HG03039 (cell line): ENCODE measurements at regions not wholly inside any gene's neighbourhood (a gene's known extent, or its start where the extent isn't known, plus 50 kb on each side); places are given as distances from the start of the nearest gene placed in this dataset.
"Not testable (repeated sequence)": the region's sequence is repeated elsewhere in the genome, so short reads cannot be mapped to it uniquely, and the experiment has no call there.

Source experiments
- ATAC-seq: cut with Tn5 transposase; IDR thresholded peaks from one replicate; pipeline ENCODE4 v1.9.1; 2021; ENCODE audit warnings: mild to moderate bottlenecking, moderate library complexity; ENCODE audit not compliant: unreplicated experiment

DNA sequence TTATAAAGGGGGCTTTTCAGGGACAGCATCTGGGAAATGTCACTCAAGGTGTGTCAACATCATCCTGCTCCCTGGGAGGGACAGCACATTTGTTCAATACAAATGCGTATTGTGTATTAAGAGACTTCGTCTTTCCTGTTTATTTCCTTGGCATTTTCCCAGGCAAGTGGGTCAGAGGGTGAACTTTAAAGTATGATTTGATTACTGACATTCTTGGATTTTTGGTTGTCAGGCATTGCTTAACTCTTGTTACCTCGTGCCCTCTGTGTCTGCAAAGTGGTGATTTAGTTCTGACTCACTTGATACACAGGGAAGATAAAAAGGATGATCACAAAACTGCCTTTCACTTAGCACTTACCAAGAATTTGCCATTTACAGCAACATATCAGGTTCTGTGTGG, 292.7 kb downstream of the SUCLA2 start:
- no peak for ATAC-seq

DNA sequence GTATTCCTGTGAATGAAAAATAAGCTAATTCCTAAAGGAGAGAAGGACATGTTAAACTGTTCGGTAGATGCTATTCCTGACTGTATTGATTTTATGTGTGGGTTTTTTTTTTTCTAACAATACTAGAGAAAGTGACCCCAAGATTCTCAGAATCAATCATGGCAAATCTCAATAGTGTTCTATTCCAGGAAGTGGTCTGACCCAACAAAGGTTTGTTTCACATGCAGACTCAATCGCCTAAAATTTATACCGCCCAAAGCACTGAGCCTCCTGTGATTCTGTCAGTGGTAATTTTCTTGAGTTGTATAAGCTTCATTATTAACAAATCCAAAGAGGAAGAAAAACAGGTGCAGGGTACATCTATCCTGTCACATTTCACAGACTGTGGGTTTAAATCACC, 293.7 kb downstream of the SUCLA2 start:
- no peak for ATAC-seq

- no peak for ATAC-seq
Measured at GRCh38 chr13:47705185-47705584, 295.9 kb downstream of the SUCLA2 start.

GRCh38 chr13:47696674-47697073, 304.4 kb downstream of the SUCLA2 start:
- no peak for ATAC-seq

GRCh38 chr13:47687577-47687976, 313.5 kb downstream of the SUCLA2 start:
- no peak for ATAC-seq

DNA sequence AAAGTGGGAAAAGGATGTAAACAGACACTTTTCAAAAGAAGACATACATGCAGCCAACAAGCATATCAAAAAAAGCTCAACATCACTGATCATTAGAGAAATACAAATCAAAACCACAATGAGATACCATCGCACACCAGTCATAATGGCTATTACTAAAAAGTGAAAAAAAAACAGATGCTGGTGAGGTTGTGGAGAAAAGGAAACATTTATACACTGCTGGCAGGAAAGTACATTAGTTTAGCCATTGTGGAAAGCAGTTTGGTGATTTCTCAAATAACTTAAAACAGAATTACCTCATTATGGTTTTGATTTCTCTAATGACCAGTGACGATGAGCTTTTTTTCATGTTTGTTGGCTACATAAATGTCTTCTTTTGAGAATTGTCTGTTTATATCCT, 315.9 kb downstream of the SUCLA2 start:
- ATAC-seq, result not testable (repeated sequence)

DNA sequence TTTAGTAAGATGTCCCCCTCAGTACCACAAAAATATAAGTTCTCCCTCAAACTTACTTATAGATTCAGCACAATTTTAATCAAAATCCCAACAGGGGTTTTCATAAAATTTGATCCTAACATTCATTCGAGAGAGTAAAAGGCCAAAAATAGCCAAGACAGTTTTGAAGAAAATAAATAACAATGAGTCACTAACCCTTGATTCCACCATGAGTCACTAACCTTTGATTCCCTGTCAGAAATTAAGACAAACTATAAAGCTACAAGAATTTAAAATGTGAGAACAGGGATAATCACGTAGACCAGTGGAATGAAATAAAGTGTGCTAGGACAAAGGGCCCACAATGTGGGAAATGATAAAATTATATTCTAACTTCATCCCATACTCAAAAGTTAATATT, 320.3 kb downstream of the SUCLA2 start:
- ATAC-seq, result no peak

GRCh38 chr13:47679401-47679800, 321.7 kb downstream of the SUCLA2 start:
- no peak for ATAC-seq

GRCh38 chr13:47678201-47678968, 322.7 kb downstream of the SUCLA2 start:
- no peak for ATAC-seq

DNA sequence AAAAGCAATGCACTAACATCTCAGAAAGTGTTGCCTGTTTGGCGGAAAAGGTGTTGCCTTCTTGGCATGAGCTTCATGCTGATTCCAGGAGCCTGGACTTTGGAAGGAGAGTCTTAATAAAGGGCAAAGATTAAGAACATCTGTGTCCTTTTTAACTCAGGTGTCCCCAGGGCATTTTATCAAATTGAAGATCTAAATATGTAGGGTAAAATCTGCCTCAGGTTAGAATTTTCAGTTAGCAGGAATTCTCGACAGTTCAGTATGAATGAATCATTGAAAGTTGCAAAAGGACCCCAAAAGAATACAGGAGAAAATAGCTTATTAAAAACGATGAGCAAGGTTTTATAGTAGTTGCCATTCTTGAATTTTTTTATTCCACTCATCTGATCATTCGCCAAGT, 325.2 kb downstream of the SUCLA2 start:
- no peak for ATAC-seq

- ATAC-seq, result no peak
Measured at GRCh38 chr13:47673009-47673850, 327.8 kb downstream of the SUCLA2 start.

DNA sequence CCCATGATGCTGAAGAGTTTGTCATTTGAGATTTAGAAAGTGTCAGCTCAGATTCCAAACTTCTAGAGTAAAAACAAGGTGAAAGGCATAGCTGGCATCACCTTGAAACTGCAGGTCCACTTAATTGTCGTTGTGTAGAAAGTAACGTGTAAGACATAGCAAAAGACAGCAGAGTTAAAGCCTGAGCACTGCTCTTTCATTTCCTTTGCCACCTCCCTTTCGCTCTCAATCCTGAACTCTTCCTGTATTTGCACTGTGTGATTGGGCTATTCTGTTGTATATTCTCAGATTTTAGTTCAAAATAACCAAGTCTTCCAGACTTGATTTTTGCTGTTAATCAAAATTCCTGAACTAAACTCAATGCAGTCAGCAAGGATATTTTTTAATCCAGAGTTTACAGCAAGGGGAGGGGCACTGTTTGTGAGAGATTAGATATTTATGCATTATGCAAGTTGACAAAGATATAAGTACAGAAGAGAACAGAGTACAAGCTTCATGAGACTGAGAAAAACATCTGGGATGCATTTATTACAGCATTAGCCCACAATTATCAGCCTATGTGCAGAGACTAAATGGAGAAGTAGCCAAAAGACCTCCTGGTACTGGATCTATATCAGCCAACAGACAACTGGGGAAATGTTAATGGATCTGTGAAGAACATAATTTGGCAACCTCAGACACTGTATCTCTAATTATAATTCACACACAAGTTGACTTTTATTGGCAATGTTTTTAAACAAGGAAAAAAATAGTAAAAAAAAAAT, 328.6 kb downstream of the SUCLA2 start:
- no peak for ATAC-seq

- no peak for ATAC-seq
Measured at GRCh38 chr13:47671776-47672175, 329.3 kb downstream of the SUCLA2 start.

- ATAC-seq, result no peak
Measured at GRCh38 chr13:47665043-47665442, 336.0 kb downstream of the SUCLA2 start.

DNA sequence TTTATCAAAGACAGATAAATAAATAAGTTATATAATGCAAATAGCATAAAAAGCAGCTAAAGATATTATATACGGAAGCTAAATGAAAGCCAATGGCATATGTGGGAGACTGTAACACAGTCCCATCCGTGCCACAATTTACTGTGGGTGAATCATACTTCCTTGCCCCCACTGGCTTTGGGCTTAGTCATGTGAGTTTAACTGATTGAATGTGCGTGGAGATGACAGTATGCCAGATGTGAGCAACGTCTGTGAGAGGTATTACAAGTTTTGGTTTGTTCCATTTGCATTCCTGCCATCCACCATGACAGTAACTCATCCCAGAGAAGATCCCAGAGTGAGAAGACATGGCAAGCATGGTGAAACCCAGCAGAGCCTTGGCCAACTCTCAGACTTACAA, 340.0 kb downstream of the SUCLA2 start:
- ATAC-seq, result no peak

DNA sequence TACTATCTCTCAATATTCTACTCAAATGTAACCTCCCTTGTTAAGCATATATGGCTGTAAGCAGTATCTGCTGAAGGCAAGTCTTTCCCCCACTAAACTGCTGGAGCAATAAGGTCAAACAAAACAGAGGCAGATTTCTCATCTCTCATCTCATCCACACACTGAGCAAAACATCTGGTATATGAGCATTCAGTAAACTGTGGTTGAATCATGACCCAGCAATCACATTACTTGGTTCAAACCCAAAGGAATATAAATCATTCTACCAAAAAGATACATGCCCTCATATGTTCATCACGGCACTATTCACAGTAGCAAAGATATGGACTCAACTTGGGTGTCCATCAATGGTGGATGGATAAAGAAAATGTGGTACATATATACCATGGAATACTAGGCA, 344.4 kb downstream of the SUCLA2 start:
- no peak for ATAC-seq

GRCh38 chr13:47650209-47650608, 350.9 kb downstream of the SUCLA2 start:
- no peak for ATAC-seq

DNA sequence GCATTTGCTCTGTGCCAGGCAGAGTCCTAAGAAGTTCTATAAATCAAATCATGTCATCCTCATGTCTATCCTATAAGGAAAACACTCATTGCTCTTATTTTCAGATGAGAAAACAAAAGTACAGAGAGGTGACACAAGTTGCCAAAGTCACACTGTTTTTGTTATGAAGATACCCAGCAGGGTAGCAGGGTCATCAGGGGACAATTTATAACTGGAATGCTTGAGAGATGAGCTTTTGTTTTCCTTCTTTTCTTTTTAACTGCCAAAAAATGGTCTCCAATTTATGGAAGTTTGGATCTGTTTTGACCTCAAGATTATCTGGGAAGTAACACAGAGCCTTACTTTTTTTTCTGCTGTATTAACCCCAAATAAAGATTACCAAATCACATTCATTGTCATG, 354.1 kb downstream of the SUCLA2 start:
- no peak for ATAC-seq

DNA sequence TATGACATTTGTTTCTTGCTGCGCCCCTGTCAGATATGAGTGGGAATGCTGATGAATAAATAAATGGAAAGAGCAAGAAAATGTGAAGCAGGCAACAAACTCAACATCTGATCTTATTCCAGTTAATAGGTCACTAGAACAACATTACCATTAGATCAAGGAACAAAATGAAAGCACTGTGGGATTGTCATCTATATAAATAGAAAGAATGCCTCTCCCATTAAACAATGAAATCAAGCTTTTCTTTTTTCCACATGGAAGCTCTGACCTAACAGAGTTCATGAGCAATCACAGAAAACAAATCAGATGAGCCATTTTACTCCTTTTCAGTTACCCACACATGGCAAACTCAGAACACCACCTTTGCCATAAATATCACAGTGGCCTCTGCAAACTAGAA, 354.8 kb downstream of the SUCLA2 start:
- ATAC-seq, result no peak

DNA sequence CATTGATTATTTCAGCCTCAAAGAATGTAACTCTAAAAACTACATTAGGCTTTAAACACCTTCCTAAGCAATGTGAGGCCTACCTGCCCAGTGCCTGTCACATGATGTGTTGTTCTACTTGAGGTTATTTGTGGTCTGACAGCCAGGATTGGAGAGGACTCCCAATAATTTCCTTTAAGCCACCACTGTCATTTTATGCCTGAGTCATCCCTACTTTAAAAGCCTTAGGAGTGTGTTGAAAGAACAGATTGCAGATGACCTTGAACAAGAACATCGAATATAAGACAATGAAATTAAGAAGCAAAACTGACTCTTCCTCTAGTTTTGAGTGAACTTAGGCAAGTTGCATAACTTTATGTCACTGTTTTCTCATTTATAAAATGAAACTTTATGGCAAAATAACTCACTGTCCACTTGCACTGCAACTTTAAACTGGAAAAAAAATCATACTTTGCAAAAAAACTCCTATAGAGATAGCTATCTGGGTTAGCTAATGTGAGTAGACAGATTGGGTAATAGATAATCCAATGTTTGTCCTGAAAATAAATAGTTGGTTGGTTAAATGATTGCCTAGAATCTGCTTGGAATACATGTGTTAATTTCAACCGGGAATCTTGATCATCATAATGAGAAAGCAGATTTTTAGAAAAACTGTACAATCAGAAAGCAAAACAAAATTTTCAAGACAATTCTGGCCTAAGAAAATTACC, 361.2 kb downstream of the SUCLA2 start:
- no peak for ATAC-seq

DNA sequence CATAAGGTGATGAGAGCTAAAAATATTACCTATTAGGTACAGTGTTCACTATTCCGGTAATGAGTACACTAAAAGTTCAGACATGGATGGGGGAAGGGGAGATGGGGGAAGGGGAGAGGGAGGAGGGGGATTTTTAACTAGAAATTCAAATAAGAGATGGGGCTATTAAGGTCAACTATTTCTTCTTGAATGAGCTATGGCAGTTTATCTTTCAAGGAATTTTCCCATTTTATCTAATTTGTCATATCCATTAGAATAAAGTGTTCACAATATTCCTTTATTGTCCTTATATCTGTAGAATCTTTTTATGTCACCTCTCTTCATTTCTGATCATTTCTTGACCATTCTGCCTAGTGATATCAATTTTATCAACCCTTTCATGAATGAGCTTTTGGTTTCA, 362.4 kb downstream of the SUCLA2 start:
- ATAC-seq, result no peak
